Esophagus muscularis mucosa (tissue), 4 donors: ENCODE measurements at regions not wholly inside any gene's neighbourhood (a gene's known extent, or its start where the extent isn't known, plus 50 kb on each side); places are given as distances from the start of the nearest gene placed in this dataset.

Source experiments
- EP300 ChIP-seq: sonication (generic); formaldehyde crosslinking; IDR thresholded peaks from one replicate; pipeline ENCODE4 v1.6.1; 2017; ENCODE audit warnings: antibody characterized with exemption
- POLR2A ChIP-seq: fragments of 450-650 bp; IDR thresholded peaks from one replicate; pipeline ENCODE4 v1.6.1; 2017; ENCODE audit warnings: antibody characterized with exemption, moderate library complexity, mild to moderate bottlenecking, low read depth
- TF ChIP-seq, protein P1 (sequence below), 3 experiments: fragments of 200-600 bp in 2 of 3; fragments of 450-650 bp in 1 of 3; sonication (generic) in 2 of 3; IDR thresholded peaks; one replicate each; pipeline ENCODE4 v1.5.1; 2017 to 2019; ENCODE audit warnings: antibody characterized with exemption in 3 of 3, mild to moderate bottlenecking in 2 of 3, moderate library complexity in 1 of 3

DNA sequence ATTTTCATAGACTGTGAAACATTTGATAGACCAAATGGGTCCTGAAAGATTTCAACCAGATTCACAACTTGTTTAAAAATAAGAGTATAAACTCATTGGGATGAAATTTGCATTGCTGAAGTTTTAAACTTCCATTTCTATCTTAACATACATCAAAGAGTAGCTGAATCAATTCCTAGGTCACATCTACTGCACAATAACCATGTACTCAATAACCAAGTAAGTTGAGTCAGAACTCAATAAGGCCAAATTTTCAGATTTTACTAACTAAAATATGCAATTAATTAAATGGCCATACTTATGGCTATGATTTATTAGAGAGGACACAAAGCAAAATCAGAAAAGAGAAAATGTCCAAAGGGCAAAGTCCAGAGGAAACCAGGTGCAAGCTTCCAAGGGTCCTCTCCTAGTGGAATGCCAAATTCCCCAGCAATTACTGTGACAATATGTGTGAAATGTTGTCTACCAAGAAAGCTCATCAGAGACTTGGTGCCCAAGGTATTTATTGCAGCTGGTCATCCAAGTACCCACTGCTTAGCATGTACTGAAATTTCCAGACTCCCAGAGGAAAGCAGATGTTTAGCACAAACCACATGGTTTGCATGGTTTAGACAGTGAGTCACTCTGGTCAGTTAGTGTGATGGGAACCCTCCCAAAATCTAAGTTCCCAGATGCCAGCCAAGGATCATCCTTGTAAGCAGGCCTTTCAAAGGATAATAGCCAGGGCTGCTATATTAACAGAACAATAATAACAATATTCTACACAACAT, 238.9 kb downstream of the IPMK start:
- TF ChIP-seq POLR2A (no peak), EP300 (no peak)
- TF ChIP-seq, protein P1, sequence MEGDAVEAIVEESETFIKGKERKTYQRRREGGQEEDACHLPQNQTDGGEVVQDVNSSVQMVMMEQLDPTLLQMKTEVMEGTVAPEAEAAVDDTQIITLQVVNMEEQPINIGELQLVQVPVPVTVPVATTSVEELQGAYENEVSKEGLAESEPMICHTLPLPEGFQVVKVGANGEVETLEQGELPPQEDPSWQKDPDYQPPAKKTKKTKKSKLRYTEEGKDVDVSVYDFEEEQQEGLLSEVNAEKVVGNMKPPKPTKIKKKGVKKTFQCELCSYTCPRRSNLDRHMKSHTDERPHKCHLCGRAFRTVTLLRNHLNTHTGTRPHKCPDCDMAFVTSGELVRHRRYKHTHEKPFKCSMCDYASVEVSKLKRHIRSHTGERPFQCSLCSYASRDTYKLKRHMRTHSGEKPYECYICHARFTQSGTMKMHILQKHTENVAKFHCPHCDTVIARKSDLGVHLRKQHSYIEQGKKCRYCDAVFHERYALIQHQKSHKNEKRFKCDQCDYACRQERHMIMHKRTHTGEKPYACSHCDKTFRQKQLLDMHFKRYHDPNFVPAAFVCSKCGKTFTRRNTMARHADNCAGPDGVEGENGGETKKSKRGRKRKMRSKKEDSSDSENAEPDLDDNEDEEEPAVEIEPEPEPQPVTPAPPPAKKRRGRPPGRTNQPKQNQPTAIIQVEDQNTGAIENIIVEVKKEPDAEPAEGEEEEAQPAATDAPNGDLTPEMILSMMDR (IDR thresholded peaks at IDR 0.05): no peak
